GM21723 (cell line): ENCODE measurements at regions not wholly inside any gene's neighbourhood (a gene's known extent, or its start where the extent isn't known, plus 50 kb on each side); places are given as distances from the start of the nearest gene placed in this dataset.

ENCODE experiments used
- ATAC-seq: cut with Tn5 transposase; IDR thresholded peaks from one replicate; pipeline ENCODE4 v1.9.1; 2021; ENCODE audit warnings: mild to moderate bottlenecking, moderate library complexity; ENCODE audit not compliant: unreplicated experiment

DNA sequence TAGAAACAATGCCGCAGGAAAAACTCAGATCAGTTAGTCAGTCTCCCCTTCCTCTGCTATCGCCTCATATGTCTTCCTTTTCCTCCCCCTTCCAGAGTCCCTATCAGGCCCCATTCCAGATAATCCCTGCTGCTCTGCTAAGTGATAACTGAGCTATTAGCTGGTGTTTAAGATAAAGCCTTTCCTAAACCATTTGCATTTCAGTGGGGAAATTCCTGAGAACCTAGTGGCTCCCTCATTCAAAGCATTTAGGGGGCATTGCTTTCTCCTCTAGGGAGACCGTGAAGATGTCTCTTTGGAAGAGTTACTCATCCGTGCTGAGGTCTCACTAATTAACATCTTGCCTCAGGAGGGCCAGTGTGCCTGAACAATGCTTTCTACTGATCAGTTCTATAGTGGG lies 401.6 kb downstream of the NPIPA7 start:
- no peak for ATAC-seq

DNA sequence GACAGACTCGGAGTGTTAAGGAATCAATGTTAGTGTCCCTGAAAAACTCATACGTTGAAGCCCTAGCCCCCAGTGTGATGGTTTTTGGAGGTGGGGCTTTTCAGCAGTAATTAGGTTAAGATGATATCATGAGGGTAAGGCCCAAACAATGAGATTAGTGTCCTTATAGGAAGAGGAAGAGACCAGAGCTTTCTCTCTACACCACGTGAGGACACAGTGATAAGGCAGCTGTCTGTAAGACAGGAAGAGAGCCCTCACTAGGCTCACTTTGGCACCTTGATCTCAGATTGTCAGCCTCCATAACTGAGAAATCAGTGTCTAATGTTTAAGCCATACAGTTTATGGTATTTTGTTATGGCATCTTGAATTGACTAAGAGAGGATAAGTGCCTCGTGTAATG lies 403.2 kb downstream of the NPIPA7 start:
- ATAC-seq = no peak

DNA sequence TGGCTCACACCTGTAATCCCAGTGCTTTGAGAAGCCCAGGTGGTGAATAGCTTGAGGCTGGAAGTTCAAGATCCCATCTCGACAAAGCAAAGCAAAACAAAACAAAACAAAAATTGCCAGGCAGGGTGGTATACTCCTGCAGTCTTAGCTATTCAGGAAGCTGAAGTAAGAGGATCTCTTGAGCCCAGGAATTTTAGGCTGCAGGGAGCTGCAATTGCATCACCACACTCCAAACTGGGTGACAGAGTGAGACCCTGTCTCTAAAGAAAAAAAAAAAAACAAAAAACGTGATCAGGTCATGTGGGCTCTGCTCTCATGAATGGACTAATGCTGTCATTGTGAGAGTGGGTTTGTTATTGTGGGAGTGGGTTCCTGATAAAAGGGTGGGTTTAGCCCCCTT lies 409.1 kb downstream of the NPIPA7 start:
- ATAC-seq = no peak

GRCh38 chr16:16790597-16790996 lies 411.7 kb downstream of the NPIPA7 start:
- no peak for ATAC-seq

GRCh38 chr16:16791051-16791450 lies 412.1 kb downstream of the NPIPA7 start:
- no peak for ATAC-seq

- ATAC-seq = no peak
Observed at GRCh38 chr16:16797239-16797638, 418.3 kb downstream of the NPIPA7 start.

GRCh38 chr16:16798504-16798903 lies 419.6 kb downstream of the NPIPA7 start:
- ATAC-seq = no peak

- ATAC-seq = no peak
Observed at GRCh38 chr16:16805809-16806208, 426.9 kb downstream of the NPIPA7 start.

GRCh38 chr16:16815641-16816040 lies 436.7 kb downstream of the NPIPA7 start:
- ATAC-seq = no peak

- ATAC-seq = no peak
Observed at GRCh38 chr16:16817196-16817595, 438.3 kb downstream of the NPIPA7 start.

GRCh38 chr16:16821261-16821660 lies 442.3 kb downstream of the NPIPA7 start:
- no peak for ATAC-seq

GRCh38 chr16:16828913-16829398 lies 450.0 kb downstream of the NPIPA7 start:
- no peak for ATAC-seq

DNA sequence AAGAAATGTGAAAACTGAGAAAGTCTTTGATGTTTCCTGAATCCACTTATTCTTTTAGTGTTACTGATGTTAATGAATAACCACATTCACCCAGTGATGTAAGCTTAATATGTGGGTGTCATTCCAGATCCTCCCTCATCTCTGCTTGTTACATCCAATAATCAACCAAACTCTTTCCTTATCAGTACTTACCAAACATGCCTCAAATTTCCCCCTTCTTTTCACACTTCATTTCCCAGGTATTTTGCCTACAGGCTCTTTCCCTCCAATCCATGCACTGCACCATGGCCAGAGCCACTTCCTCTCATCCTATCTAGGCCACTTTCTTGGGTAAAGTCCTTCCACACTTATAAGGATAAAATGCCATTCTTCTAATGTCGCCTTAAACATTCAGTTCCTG lies 451.5 kb downstream of the NPIPA7 start:
- no peak for ATAC-seq

GRCh38 chr16:16830973-16831372 lies 452.0 kb downstream of the NPIPA7 start:
- no peak for ATAC-seq

- ATAC-seq = no peak
Observed at GRCh38 chr16:16833165-16833564, 454.2 kb downstream of the NPIPA7 start.

DNA sequence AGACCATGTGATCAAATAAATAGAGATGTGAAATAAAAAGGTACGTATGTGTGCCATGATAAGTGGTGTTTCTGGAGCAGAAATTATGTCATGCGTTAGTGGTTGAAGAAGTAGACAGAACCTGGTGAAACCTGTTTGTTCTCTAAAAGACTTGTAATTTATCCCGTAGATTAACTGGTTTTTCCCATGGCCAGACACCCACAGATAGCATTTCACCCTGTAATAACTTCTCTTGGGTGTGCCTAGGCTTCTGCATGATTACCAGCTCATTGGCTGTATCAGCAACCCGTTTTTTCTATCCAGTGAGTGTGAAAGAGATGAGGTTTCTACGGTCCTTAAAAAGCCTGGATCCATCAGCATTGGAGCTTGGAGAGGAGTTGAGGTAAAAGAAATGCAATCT lies 471.3 kb downstream of the NPIPA7 start:
- no peak for ATAC-seq

- ATAC-seq = no peak
Observed at GRCh38 chr16:16857012-16857411, 478.1 kb downstream of the NPIPA7 start.

GRCh38 chr16:16857603-16858283 lies 478.8 kb downstream of the NPIPA7 start:
- no peak for ATAC-seq

- no peak for ATAC-seq
Observed at GRCh38 chr16:16861546-16861945, 482.6 kb downstream of the NPIPA7 start.

GRCh38 chr16:16863672-16864071 lies 484.7 kb downstream of the NPIPA7 start:
- no peak for ATAC-seq

DNA sequence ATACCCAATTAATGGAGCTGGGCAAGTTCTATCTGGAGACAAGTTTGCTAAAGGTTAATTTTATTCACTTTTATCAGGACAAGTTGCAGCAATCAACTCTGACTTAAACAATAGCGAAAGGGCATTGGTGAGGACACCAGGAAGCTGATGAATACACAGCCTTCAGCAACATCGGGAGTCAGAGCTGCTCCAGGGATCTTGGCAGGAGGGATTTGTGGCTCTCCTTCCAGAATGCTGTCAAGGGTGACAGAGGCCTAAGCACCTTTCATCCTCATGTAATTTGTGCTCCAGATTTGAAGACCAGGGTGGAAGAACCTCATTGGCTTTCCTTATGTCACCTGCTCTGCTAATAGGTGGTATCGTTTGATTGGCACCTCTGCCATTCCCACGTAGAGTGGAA lies 485.6 kb downstream of the NPIPA7 start:
- ATAC-seq = no peak

- ATAC-seq = no peak
Observed at GRCh38 chr16:16865374-16865773, 486.4 kb downstream of the NPIPA7 start.

DNA sequence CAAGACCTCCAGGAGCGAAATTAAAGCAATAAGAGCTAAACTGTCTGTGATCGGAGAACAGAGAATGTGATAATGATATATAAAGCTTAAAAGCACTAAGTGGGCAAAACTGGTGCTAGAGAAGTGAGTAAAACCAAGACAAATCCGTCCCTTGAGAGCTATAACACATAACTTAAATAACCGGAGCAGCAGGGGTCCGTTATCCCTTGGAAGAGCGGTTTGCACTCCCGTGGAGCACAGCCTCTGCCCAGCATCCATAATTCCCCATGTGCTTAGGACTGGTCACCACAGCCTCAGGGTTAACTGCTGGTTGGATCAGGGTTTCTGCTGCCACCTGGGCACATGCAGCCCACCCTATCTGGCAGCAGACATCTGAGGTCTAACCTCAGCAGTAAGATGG lies 489.0 kb downstream of the NPIPA7 start:
- no peak for ATAC-seq
